ENCODE measurements at regions not wholly inside any gene's neighbourhood (a gene's known extent, or its start where the extent isn't known, plus 50 kb on each side); places are given as distances from the start of the nearest gene placed in this dataset.

- H3K27ac ChIP-seq, result no peak overlapping the region
- H3K27me3 ChIP-seq (replicated peaks in 1 of 7), result no peaks in the 10 kb centered on the region
- H3K4me1 ChIP-seq, result no peaks in the 10 kb centered on the region
- H3K9me3 ChIP-seq, result no peaks in the 10 kb centered on the region
- no peak for DNase-seq
- TF ChIP-seq POLR2A (IDR thresholded peaks at IDR 0.05) (no peak), CTCF (IDR thresholded peaks at IDR 0.05 in 8 of 11, conservative IDR thresholded peaks at IDR 0.05 in 3 of 11) (no peak), POLR2AphosphoS5 (IDR thresholded peaks at IDR 0.05) (no peak)
- intact Hi-C loops (cut with DNase I; ENCODE audit: low total_unique reads), result no loop called here
- no peaks in the 10 kb centered on the region for H3K36me3 ChIP-seq
- no peak overlapping the region for H3K4me3 ChIP-seq
- 90 to 97% (median 94%) methylated on average over 2 of the region's 2 CpGs for WGBS, 5 donors
Measured at GRCh38 chr4:19178835-19179234, 1072.9 kb upstream of the SLIT2 start.

- no peak overlapping the region for H3K27ac ChIP-seq
- TF ChIP-seq CTCF (IDR thresholded peaks at IDR 0.05 in 8 of 11, conservative IDR thresholded peaks at IDR 0.05 in 3 of 11) (no peak), POLR2A (IDR thresholded peaks at IDR 0.05) (no peak), POLR2AphosphoS5 (IDR thresholded peaks at IDR 0.05) (no peak)
- no peaks in the 10 kb centered on the region for H3K9me3 ChIP-seq
- H3K4me3 ChIP-seq, result no peak overlapping the region
- no peaks in the 10 kb centered on the region for H3K27me3 ChIP-seq (replicated peaks in 1 of 7)
- H3K36me3 ChIP-seq, result no peaks in the 10 kb centered on the region
- no peak for DNase-seq
- 71 to 93% (median 81%) methylated on average over 4 of the region's 4 CpGs for WGBS, 5 donors
- no peaks in the 10 kb centered on the region for H3K4me1 ChIP-seq
- intact Hi-C loops (cut with DNase I; ENCODE audit: low total_unique reads), result no loop called here
Measured at GRCh38 chr4:19177616-19178015, 1074.1 kb upstream of the SLIT2 start.

GRCh38 chr4:19171832-19172231 lies 1079.9 kb upstream of the SLIT2 start:
- H3K36me3 ChIP-seq, result no peaks in the 10 kb centered on the region
- no peaks in the 10 kb centered on the region for H3K4me1 ChIP-seq
- no peaks in the 10 kb centered on the region for H3K9me3 ChIP-seq
- TF ChIP-seq POLR2A (IDR thresholded peaks at IDR 0.05) (no peak), CTCF (IDR thresholded peaks at IDR 0.05 in 8 of 11, conservative IDR thresholded peaks at IDR 0.05 in 3 of 11) (no peak), POLR2AphosphoS5 (IDR thresholded peaks at IDR 0.05) (no peak)
- intact Hi-C loops (cut with DNase I; ENCODE audit: low total_unique reads), result no loop called here
- no peak for DNase-seq
- no peaks in the 10 kb centered on the region for H3K27me3 ChIP-seq (replicated peaks in 1 of 7)
- H3K4me3 ChIP-seq, result no peak overlapping the region
- H3K27ac ChIP-seq, result no peak overlapping the region

- Histone ChIP-seq H3K9me3 (peaks cover 0 to 14% (median 3%) of the 10 kb centered on the region in 8 donors), H3K4me1 (no peaks in the 10 kb centered on the region), H3K27me3 (replicated peaks in 1 of 7) (no peaks in the 10 kb centered on the region), H3K36me3 (no peaks in the 10 kb centered on the region), H3K4me3 (no peak overlapping the region), H3K27ac (no peak overlapping the region)
- TF ChIP-seq POLR2AphosphoS5 (IDR thresholded peaks at IDR 0.05) (no peak), CTCF (IDR thresholded peaks at IDR 0.05 in 8 of 11, conservative IDR thresholded peaks at IDR 0.05 in 3 of 11) (no peak), POLR2A (IDR thresholded peaks at IDR 0.05) (no peak)
- intact Hi-C loops (cut with DNase I; ENCODE audit: low total_unique reads), result no loop called here
- DNase-seq, result no peak
Measured at GRCh38 chr4:19167311-19167710, 1084.4 kb upstream of the SLIT2 start.
